ENCODE measurements at regions not wholly inside any gene's neighbourhood (a gene's known extent, or its start where the extent isn't known, plus 50 kb on each side); places are given as distances from the start of the nearest gene placed in this dataset.

DNA sequence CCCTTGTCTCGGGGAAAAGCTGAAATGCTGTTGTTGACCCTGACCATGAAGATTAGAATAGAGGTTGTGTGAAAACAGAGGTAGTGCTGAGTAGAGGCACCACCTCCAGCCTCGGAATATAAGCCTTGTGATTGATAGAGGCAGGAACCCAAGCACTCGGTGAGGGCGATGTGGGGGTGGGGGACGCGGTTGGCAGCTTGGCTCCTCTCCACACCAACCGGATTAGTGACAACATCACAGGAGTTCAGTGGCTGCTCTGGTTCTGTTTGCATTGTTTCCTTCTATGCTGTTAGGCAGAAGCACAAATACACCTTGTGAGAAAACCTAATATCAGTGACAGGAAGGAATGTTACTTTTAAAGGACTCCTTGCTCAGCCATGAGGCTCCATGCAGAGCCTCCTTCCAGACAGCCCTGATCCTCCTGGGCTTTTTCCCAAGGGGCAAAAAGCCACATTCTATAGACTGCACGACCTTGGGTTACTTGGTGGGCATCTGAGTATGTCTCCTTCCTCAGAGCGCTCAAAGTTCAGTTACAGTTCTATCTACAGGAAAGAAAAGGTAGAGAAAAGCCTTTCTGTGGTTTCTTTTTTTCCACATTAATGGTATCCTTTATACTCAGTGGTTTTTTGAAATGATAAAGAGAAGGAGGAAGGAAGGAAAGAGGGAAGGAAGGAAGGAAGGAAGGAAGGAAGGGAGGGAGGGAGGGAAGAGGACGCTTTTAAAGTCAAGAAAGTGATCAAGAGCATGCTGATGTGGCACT is 150.4 kb upstream of the NOCT start:
- no peak overlapping the region for H3K4me3 ChIP-seq (replicated peaks in 1 of 3; ENCODE audit: insufficient read depth in 1 of 3, low read depth in 1 of 3, low read length in 3 of 3)
- dilution Hi-C loops (cut with MboI; ENCODE audit: extremely low pct_ligation_motif_present, low sequenced_read_pairs), result no loop called here
- no peak for FAIRE-seq

More for the DNA sequence above, 150.4 kb upstream of the NOCT start:
- no peaks in the 10 kb centered on the region for H3K79me2 ChIP-seq (ENCODE audit: control insufficient read depth, insufficient read depth, low read length)
- H3K4me1 ChIP-seq (ENCODE audit: control insufficient read depth, extremely low read depth, insufficient read depth, low read length), result no peaks in the 10 kb centered on the region
- CTCF ChIA-PET, result no interaction called here
- no peak overlapping the region for H2AFZ ChIP-seq (ENCODE audit: low read depth, low read length)
- no peak overlapping the region for H3K4me2 ChIP-seq (ENCODE audit: insufficient read depth, low read length)
- intact Hi-C loops (cut with micrococcal nuclease), result no loop called here
- no peak overlapping the region for H3K9ac ChIP-seq (replicated peaks; ENCODE audit: extremely low read depth, insufficient read depth, low read length)
- no peaks in the 10 kb centered on the region for H3K36me3 ChIP-seq (ENCODE audit: control insufficient read depth in 2 of 2, extremely low read depth in 1 of 2, insufficient read depth in 2 of 2, low read length in 2 of 2)
- H3K27me3 ChIP-seq (ENCODE audit: control insufficient read depth in 2 of 2, insufficient read depth in 2 of 2, low read length in 2 of 2), result peaks cover 8 to 9% of the 10 kb centered on the region in 2 experiments
- no TSS peak for BruUV-seq (replicated peaks)
- no peak for DNase-seq (ENCODE audit: low read depth, low spot score)
- H3K9me3 ChIP-seq (replicated peaks; ENCODE audit: control insufficient read depth, insufficient read depth, low read length), result no peaks in the 10 kb centered on the region
- H4K20me1 ChIP-seq (replicated peaks; ENCODE audit: control insufficient read depth, extremely low read depth, insufficient read depth, low read length), result no peaks in the 10 kb centered on the region
- TF ChIP-seq FOS (IDR thresholded peaks at IDR 0.05; ENCODE audit: borderline replicate concordance, insufficient read depth, low read length) (no peak), JUN (IDR thresholded peaks at IDR 0.05; ENCODE audit: borderline replicate concordance, insufficient read depth, insufficient read length, low read depth) (no peak), EZH2 (IDR thresholded peaks at IDR 0.05; ENCODE audit: borderline replicate concordance, low read depth, low read length, severe bottlenecking) (no peak), MAX (IDR thresholded peaks at IDR 0.05; ENCODE audit: insufficient read depth, insufficient read length) (no peak), POLR2A (IDR thresholded peaks at IDR 0.05; ENCODE audit: low read depth, low read length) (no peak), GATA2 (IDR thresholded peaks at IDR 0.05; ENCODE audit: insufficient read depth, insufficient read length, low read depth, low read length) (no peak), MYC (IDR thresholded peaks at IDR 0.05; ENCODE audit: low read depth, low read length) (no peak), CTCF (IDR thresholded peaks at IDR 0.05; ENCODE audit: extremely low read depth in 1 of 2, insufficient read depth in 1 of 2, low read depth in 1 of 2, low read length in 2 of 2) (no peak), POLR2AphosphoS5 (IDR thresholded peaks at IDR 0.05; ENCODE audit: insufficient read depth, low read depth, low read length) (no peak)
- H3K9me1 ChIP-seq (replicated peaks; ENCODE audit: control insufficient read depth, extremely low read depth, insufficient read depth, low read length), result no peaks in the 10 kb centered on the region
- no peak overlapping the region for H3K27ac ChIP-seq (ENCODE audit: insufficient read depth, low read depth, low read length)
- POLR2A ChIA-PET, result interaction anchor here (0.6 kb wide), 1 partner anchor 178 kb away, joined by 5 read pairs; no protein-coding TSS in a partner anchor
